ENCODE measurements at regions not wholly inside any gene's neighbourhood (a gene's known extent, or its start where the extent isn't known, plus 50 kb on each side); places are given as distances from the start of the nearest gene placed in this dataset.
"Not testable (repeated sequence)": the region's sequence is repeated elsewhere in the genome, so short reads cannot be mapped to it uniquely, and the experiment has no call there.

DNA sequence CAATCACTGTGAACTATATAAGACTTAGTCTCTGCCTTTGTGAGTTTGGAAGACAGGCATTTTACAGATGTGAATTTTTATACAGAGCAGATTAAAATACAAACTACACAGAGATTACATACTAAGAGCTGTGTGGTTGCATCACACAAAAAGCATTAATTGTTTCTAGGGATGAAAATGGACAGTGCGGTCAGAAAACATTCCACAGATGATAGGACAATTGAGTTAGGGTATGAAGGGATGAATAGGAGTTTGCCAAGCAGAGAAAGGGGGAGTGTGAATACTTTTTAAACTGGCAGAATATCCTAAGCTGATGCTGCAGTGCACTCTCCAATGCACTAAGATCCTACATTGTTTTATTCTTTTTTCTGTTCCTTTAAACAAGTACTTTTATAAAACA lies 345.8 kb downstream of the VRK1 start:
- TF ChIP-seq, protein P1, sequence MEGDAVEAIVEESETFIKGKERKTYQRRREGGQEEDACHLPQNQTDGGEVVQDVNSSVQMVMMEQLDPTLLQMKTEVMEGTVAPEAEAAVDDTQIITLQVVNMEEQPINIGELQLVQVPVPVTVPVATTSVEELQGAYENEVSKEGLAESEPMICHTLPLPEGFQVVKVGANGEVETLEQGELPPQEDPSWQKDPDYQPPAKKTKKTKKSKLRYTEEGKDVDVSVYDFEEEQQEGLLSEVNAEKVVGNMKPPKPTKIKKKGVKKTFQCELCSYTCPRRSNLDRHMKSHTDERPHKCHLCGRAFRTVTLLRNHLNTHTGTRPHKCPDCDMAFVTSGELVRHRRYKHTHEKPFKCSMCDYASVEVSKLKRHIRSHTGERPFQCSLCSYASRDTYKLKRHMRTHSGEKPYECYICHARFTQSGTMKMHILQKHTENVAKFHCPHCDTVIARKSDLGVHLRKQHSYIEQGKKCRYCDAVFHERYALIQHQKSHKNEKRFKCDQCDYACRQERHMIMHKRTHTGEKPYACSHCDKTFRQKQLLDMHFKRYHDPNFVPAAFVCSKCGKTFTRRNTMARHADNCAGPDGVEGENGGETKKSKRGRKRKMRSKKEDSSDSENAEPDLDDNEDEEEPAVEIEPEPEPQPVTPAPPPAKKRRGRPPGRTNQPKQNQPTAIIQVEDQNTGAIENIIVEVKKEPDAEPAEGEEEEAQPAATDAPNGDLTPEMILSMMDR (IDR thresholded peaks at IDR 0.05): no peak
- DNase-seq (ENCODE audit: low spot score) (no peak), ATAC-seq (ENCODE audit: low FRiP score) (no peak)

- DNase-seq (ENCODE audit: low spot score): no peak
- TF ChIP-seq, protein P1 (IDR thresholded peaks at IDR 0.05): no peak
- no peak for ATAC-seq (ENCODE audit: low FRiP score)
These were observed 346.3 kb downstream of the VRK1 start for GRCh38 chr14:97143456-97143855.

- DNase-seq (ENCODE audit: low spot score); ATAC-seq (ENCODE audit: low FRiP score): not testable (repeated sequence)
These were observed 350.8 kb downstream of the VRK1 start for GRCh38 chr14:97148021-97148420.

DNA sequence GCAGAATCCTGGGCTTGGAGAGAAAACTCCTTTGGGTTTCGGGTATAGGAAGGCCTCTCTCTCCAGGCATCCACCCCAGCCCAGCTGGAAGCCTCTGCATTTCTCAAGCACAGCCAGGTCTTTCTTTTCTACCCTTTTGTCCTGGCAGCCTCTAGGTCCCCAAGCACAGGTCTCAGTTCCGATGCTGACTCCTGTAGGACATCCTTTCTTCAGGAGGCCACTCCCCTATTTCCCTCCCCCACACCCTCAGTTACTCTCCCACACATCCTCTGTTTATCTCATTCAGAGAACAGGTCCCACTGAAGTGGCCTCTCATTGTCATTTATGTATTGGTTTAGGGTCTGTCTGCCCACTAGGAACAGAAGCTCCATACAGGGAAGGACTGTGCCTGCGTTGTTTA lies 352.6 kb downstream of the VRK1 start:
- ATAC-seq (ENCODE audit: low FRiP score): no peak
- no peak for DNase-seq (ENCODE audit: low spot score)
- TF ChIP-seq, protein P1 (IDR thresholded peaks at IDR 0.05): no peak

GRCh38 chr14:97153527-97153926 lies 356.3 kb downstream of the VRK1 start:
- TF ChIP-seq, protein P1 (IDR thresholded peaks at IDR 0.05): no peak
- ATAC-seq (ENCODE audit: low FRiP score): no peak
- DNase-seq (ENCODE audit: low spot score): no peak

- no peak for DNase-seq (ENCODE audit: low spot score)
- TF ChIP-seq, protein P1 (IDR thresholded peaks at IDR 0.05): no peak
- no peak for ATAC-seq (ENCODE audit: low FRiP score)
These were observed 358.1 kb downstream of the VRK1 start for GRCh38 chr14:97155320-97155719.

DNA sequence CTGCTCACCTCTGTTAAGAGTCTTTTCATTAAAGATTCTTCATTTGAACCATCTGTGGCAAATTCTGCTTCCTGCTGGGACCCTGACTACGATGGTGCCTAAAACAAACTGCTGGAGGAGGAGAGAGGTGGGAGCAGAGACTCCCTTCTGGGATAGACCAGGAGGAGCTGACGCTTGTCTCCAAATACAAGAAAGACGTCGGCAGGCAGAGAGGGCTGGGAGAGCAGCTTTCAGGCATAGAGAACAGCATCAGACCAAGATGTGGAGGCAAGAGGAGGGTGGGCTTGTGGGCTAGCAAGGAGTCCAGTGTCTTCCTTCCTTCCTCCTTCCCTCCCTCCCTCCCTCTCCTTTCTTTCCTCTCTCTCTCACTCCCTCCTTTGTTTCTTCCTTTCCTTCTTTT lies 358.6 kb downstream of the VRK1 start:
- TF ChIP-seq, protein P1 (IDR thresholded peaks at IDR 0.05): no peak
- DNase-seq (ENCODE audit: low spot score) (no peak), ATAC-seq (ENCODE audit: low FRiP score) (no peak)

GRCh38 chr14:97156705-97157104 lies 359.5 kb downstream of the VRK1 start:
- TF ChIP-seq, protein P1 (IDR thresholded peaks at IDR 0.05): no peak
- no peak for DNase-seq (ENCODE audit: low spot score)
- no peak for ATAC-seq (ENCODE audit: low FRiP score)

All from omental fat pad (tissue), 3 donors.